NCI-H1092 (cell line): ENCODE measurements at regions not wholly inside any gene's neighbourhood (a gene's known extent, or its start where the extent isn't known, plus 50 kb on each side); places are given as distances from the start of the nearest gene placed in this dataset.
"Not testable (repeated sequence)": the region's sequence is repeated elsewhere in the genome, so short reads cannot be mapped to it uniquely, and the experiment has no call there.

ENCODE experiments used
- DNase-seq: peaks from one replicate; lab custom pipeline; 2025; lab: John Stamatoyannopoulos, UW

DNA sequence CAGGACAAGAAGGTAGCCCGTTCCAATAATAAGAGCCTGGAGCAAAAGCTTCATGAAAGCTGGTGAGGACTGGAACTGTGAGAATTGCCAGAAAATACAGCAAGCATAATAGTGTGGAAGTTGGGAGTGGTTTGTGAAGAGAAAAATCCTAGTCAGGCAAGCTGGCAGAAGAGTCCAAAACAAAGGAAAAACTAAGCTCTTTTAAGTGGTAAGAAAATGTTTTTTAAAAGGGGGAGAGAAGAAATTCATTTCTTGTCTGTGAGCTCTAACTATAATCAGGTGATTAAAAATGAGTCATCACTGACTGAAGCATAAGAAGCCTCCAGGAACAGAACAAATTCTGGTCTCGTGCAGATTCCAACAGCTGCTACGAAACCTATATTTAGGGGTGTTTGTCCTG lies 102.6 kb downstream of the CAAP1 start:
- no peak for DNase-seq

DNA sequence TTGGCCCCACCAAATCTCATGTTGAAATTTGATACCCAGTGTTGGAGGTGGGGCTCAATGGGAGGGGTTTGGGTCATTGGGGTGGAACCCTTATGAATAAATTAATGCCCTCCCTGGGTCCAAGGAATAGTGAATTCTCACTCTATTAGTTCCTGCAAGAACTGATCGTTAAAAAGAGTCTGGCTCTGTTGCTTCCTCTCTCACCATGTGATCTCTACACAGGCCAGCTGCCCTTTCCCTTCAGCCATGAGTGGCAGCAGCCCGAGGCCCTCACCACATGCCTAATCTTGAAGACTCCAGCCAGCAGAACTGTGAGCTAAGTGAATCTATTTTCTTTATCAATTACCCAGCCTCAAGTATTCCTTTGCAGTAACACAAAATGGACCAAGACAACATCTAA lies 106.0 kb downstream of the CAAP1 start:
- DNase-seq = no peak

DNA sequence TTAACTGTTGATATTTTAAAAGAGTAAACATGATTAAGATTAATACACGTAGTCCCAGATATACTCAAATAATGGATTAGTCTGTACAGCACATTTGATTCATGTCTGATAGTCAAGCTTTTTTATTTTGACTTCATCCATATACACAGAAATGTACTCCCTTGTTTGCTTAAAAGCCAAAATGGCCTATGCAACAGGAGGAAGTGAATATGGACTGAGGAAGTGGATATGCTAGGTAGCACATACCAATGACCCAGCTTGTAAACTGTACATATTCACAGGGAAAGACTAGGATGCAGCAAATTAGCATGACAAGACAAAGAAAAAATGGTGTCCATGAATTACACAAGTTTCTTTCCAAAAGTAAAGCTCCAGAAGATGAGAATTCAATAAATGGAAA lies 109.7 kb downstream of the CAAP1 start:
- no peak for DNase-seq

DNA sequence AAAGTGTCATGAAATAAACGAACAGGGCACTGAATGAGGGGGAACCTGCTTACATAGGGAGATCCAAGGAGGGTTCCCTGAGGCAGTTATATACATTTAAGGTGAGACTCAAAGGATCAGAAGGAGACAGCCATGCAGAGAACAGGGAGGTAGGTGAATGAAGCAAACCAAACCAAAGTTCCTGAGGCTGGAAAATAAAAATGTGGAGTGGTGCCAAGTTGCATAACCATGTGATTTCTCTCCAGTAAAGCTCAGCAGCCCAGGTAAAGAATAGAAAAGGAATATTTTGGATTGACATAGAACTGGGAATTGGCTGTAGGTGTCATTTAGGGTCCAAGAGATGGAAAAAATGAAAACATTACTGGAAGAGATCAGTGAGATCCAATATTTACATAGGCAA lies 110.7 kb downstream of the CAAP1 start:
- no peak for DNase-seq

DNA sequence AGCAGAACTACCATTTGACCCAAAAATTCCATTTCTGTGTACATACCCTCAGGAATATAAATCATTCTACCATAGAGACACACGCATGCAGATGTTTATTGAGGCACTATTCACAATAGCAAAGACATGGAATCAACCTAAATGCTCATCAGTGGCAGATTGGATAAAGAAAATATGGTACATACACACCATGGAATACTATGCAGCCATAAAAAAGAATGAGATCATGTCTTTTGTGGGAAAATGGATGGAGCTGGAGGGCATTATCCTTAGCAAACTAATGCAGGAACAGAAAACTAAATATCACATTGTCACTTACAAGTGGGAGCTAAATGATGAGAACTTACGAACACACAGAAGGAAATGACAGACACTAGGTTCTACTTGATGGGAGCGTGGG lies 112.3 kb downstream of the CAAP1 start:
- not testable (repeated sequence) for DNase-seq

DNA sequence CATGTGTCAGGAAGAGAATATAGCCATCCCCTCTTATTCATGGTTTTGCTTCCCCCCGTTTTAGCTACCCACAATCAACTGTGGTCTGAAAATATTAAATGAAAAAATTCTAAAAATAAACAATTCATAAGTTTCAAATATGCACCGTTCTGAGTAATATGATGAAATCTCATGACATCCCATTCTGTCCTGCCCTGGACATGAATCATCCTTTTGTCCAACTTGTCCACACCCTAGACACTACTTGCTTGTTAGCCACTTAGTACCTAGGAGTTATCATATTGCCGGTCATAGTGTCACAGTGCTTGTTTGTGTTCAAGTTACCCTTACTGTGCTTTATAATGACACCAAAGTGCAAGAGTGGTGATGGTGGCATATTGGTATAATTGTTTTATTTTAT lies 113.5 kb downstream of the CAAP1 start:
- no peak for DNase-seq

DNA sequence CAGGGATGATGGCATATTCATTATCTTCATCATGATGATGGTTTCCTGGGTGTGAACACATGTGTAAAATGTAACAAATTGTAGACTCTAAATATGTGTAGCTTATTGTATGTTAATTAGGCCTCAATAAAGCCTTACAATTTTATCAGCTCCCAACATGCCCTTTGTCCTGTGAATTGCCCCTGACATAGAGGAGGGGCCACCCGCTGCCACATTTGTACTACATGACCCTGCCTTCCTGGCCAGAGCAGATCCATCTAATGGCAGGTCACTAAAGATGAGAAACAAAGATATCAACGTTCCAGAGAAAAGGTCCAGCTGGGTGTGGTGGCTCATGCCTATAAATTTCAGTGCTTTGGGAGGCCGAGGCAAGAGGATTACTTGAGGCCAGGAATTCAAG lies 117.2 kb downstream of the CAAP1 start:
- DNase-seq = no peak

DNA sequence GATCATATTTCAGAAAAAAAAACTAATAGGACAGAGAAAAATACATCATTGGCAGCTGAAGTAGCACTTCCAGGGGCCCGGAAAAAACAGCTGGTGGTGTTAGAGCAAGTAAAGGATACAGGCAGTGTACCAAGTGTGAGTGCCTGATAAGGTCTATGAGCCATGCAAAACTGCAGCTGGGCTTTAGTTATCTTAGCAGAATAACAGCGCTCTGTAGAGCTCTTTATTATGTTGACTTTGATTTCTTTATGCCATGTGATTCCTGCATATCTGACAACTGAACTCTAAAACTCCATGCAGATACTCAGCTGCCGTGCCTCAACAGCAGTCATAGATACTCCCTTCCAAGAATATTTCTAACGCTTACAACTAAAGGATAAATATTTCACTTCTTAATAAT lies 119.5 kb downstream of the CAAP1 start:
- no peak for DNase-seq

DNA sequence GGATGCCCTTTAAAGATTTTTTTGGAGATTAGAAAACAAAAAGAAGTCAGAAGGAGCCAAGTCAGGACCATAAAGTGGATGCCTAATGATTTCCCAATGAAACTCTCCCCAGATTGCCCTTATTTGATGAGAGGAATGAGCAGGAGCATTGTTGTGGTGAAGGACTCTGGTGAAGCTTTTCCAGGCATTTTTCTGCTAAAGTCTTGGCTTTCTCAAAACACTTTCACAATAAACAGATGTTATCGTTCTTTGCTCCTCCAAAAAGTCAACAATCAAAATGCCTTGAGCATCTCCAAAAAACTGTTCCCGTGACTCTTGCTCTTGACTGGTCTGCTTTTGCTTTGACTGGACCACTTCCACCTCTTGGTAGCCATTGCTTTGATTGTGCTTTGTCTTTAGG lies 121.8 kb downstream of the CAAP1 start:
- DNase-seq = no peak

DNA sequence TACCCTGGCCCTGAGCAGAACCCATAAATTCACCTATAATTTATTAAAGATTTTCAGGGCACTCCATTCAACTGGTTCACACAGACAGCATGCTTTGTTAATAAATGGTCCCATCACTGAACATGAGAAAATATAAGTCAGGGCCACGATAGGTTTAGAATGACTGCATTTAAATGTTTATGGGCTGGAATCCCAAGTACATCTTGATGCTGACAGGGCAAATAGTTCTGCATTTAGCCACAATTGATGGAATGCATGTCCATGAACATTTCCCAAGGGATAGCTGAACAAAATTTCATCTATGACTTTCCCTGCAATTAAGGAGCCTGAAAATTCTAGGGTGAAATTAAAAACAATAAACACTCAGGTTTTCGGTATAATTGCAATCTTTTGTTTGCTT lies 124.5 kb downstream of the CAAP1 start:
- no peak for DNase-seq

DNA sequence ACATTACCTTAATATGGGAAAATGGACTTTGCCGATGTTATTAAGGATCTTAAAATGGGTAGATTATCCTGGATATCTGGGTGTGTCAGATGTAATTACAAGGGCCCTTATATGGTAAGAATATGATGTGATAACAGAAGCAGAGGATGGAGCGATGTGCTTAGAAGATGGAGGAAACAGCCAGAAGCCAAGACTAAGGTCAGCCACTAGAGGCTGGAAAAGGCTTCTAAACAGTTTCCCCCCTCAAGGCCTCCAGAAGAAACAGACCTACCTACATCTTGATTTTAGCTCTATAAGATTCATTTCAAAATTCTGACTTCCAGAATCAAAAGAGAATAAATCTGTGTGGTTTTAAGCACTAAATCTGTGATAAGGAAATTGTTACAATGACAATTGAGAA lies 131.9 kb downstream of the CAAP1 start:
- DNase-seq = no peak

DNA sequence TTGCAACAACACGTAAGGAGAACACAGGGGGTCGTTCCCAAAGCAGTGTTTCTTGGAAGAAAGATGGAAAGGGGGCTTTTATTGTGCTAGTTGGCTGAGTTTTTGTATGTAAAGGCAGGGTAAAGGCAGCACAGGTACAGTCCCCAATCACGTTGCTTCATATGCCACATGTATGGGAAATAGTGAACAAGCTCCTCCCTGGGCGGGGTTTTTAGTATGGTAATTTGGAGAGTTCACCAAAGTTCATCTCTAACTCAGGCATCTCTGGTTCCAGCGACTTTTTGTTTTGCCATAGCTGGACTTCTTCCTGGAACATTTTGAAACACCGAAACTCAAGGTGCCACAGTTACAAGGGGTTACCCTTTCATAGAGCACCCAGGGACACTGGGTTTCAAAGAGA lies 133.9 kb downstream of the CAAP1 start:
- no peak for DNase-seq

DNA sequence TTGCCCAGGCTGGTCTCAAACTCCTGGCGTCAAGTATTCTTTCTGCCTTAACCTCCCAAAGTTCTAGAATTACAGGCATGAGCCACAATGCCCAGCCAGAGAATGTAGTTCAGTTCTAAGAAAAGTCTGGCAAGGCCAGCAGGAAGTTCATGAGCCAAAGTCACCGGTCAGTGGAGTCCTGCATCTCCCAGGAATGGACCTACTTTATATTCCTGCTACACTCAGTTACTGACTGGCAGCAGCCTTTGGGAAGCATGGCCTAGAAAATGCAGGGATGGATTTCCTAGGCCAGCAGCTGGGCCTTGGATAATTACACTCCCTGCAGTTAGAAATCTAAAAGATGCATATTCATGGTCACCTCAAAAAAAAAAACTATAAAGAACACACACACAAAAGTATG lies 135.7 kb downstream of the CAAP1 start:
- no peak for DNase-seq

DNA sequence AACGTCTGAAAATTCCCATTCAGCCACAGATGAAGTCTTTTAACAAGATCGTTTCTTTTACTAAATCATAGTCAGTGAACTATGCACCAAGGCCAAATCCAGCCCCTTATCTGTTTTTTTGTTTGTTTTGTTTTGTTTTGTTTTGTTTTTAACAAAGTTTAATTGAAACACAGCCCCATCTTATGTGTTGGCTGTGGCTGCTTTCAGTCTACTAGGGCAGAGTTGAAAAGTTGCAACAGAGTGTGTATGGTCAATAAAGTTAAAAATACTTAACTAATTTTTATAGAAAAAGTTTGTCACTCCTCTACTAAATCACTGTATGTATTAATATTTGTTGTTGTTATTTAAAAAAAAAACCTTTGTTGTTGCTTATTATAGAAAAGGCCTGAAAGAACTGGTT lies 137.1 kb downstream of the CAAP1 start:
- DNase-seq = no peak

DNA sequence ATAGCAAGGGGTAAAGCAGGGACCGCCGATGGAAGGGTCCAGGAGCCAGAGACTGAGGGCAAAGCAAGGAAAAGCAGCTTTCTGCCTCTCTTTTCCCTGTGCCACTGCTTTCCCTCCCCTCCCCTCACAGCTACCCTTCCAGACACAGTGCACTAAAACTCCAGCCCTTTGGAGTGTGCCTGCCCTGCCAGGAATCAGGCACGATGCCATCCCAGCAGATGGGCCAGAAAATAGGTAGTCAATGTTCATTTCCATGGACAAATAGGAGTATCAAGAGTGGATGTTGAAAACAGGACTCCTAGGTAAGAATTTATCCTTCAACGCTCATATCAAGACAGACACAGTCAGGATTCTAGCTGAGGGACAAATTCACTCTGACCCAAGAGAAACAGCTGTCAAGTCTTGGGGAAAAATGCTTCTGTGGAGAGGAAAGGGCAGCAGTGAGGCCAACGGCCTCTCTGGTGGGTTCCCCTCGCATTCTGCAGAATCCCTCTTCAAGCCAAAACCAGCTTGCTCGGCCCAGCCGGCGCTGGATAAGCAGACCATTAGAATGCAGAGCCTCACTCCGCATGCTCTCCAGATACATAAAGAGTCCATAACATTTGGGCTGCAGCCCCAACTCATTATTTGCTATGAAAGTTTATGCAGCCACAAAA lies 138.0 kb downstream of the CAAP1 start:
- DNase-seq = no peak

DNA sequence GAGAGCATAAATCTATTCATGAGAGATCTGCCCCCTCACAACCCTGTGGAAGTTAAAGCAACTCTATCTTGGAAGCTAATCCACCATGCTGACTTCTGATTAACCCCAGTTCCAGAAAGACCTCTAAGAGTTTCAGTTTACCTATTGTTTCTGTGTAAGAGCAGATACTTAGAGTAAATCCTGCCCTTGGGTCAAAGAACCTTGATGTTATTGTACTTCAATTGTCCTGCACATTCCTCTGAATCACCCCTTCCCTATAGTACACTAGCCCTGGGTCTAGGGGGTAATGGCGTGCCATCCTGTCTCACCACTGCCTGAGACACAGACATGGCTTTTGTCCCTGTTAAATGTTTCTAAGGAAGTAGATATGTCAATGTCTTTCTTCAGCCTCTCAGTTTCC lies 138.6 kb downstream of the CAAP1 start:
- DNase-seq = no peak

DNA sequence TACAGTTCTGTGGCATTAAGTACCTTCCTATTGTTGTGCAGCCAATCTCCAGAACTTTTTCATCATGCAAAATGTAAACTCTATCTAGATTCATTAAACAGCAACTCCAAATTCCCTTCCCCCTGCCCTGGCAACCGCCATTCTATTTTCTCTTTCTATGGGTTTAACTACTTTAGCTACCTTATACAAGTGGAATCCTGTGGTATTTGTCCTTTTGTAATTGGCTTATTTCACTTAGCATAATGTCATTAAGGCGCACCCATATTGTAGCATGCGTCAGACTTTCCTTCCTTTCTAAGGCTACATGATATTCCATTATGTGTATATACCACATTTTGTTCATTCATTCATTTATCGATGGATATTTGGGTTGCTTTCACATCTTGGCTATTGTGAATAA lies 142.4 kb downstream of the CAAP1 start:
- no peak for DNase-seq

DNA sequence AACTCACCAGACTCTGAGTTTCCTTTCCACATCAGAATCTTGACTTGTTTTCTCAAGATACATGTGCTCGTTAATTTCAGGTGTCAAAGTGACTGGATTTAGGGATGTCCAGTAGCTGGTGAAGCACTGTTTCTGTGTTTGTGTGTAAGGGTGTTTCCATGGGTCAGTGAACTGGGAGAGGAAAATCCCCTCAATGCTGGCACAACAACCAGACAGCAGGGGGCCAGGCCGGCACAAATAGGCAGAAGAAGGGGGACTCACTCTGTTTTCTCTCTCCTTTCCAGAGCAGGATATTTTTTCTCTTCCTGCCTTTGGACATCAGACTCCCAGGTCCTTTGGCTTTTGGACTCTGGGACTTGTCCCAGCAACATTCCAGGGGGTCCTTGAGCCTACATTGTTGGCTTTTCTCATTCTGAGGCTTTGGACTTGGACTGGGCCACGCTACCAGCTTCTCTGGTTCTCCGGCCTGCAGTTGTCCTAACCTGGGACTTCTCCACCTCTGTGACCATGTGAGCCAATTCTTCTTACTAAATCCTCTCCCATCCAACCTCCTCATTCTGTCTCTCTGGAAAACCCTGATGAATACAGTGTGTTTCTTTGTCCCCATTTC lies 144.0 kb downstream of the CAAP1 start:
- DNase-seq = no peak

DNA sequence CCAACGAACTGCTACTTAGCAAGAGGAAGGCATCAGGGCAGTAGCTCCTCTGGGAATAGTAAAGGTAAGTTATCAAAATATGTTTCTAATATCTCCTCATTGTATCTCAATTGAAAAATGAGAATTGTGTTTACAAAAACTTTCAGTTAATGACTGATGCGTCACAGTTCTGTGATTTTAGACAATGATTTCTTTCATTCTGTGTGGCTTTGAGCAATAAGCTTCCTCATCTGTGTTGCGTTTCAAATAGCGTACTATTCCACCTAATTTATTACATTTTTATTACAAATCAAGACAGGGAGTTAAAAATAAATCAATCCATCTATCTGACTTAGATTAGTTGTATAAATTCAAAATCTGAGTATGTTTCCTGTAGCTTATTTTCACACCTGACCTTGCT lies 145.0 kb downstream of the CAAP1 start:
- DNase-seq = no peak

DNA sequence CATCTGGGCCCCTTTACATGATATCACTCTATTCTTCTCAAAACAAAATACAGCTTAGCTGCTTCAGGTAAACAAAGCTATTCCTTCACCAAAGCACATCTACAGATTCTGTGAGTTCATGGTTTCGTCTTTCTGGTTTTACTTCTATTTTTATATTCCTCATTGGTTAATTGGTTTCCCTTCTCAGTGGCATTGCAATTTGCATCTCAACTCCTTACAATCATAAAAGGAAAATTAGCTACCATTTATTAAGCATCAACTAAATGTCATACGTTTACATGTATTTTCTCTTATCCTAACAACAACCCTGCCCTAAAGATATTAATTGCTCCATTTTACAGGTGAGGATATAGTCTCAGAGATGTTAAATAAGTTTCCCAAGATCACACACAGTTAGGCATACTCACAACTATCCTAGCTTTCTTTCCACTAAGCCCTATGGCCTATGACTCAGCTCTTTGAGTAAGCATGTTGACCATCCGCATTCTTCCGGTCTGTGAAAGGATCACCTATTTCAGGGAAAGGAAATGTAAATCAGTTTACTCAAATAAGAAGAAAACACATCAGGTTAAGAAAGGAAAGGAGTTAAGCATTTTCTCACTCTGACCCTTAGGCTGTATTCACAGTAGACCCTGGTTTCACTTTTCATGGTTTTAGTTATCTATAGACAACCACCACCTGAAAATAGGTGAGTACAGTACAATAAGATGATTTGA lies 146.1 kb downstream of the CAAP1 start:
- no peak for DNase-seq

DNA sequence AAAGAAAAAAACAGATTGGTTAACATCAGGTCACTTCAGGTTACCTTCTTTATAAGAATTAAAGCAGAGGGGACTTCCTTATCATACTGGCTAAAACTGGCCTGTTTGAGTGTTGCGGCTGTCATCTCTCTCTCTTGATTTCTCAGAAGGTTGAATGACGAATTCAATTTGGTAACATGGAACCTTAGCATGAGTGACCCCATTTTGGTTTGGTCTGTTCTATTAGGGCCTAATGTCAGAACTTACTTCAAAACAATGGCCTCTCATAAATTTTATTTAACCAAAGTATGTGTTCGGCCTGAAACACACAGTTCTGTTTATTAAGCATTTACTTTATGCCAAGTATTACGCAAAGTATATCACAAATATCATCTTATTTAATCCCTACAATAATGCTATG lies 147.5 kb downstream of the CAAP1 start:
- no peak for DNase-seq

DNA sequence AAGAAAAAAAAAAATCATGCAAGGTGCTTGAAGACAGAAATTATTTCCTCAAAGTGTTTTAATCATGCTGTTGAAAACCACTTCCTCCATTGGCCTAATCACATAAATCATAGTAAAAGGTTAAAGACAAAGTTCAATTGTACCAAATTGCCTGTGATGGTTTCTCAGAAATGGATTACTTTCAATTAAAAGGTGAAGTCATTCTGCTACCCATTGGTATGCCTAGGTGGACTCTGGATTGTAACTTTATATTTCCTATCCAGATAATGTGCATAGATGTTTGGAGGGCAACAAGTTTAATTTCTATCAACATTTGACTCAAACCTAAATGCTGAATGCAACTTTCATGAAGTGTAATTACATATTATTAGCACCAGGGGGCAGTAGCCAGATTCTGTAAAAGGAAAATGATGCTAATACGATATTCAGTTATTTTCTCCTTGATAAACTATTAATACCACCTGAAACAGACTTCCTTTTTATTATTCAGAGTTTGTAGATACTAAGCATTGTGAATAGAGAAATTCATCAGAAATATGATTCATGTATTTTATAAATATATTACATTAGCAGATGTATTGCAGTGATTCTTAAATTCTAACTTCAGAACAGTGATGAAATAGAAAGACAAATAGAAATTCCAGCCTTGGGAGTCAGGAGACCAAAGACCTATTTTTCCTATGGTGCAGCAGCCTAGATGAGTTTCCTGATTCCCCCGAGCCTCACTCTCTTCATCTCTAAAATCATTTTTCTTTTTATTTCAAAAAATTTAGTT lies 148.2 kb downstream of the CAAP1 start:
- no peak for DNase-seq
